Astrocyte of the spinal cord (primary cell): ENCODE measurements at regions not wholly inside any gene's neighbourhood (a gene's known extent, or its start where the extent isn't known, plus 50 kb on each side); places are given as distances from the start of the nearest gene placed in this dataset.

Source experiments
- DNase-seq: peaks from one replicate; pipeline ENCODE4 v3.0.0; 2011; ENCODE audit warnings: low read depth, low spot score
- H3K4me3 ChIP-seq: 2 replicates; pipeline ENCODE4 v1.5.1; 2011; ENCODE audit warnings: low read depth, mild to moderate bottlenecking, low read length, moderate library complexity
- in situ Hi-C: cut with HindIII; loops from 2 replicates; pipeline ENCODE4 v1.10.0; 2017; ENCODE audit warnings: low sequenced_read_pairs
- TF ChIP-seq, protein P1 (sequence below): IDR thresholded peaks from 2 replicates; pipeline ENCODE4 v1.5.1; 2012; ENCODE audit warnings: low read depth, mild to moderate bottlenecking, low read length, inconsistent platforms

DNA sequence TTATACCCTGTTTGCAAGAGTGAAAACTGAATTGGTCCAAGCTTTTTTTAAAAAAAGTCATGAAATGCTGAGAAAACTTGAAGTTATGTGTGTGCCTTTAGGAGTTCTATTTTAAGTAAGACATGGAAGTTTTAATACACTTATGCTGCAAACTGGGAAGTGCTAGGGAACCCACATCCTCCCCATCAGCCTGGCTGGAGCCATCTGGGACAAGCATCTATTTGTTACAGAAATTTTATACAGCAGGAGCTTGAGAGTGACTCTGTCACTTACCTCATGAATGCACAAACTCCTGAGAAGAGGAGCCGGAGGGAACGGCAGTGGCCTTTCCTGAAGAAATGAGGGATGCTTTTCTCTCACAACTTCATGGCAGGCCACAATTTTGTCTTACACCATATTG, 78.2 kb upstream of the SLC44A3 start:
- in situ Hi-C loops = no loop called here

DNA sequence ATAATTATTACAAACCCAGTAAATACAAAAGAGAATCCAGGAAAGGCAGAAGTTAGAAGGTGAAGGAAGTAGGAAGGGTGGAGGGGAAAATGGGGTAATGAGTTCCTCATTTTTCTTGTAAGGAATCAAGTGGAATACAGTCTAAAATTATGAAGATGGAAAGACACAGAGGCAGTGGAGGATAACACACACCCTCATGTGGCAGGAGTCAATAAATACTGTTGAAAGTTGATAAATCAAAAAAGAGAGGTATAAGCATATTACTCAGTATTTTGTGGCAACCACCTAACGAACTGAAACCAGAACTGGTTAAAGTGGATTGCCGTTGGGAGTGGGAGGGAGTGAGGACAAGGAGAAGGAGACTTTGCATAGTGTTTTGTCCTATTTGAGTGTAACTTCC, 78.6 kb upstream of the SLC44A3 start:
- no peak overlapping the region for H3K4me3 ChIP-seq
- TF ChIP-seq, protein P1, sequence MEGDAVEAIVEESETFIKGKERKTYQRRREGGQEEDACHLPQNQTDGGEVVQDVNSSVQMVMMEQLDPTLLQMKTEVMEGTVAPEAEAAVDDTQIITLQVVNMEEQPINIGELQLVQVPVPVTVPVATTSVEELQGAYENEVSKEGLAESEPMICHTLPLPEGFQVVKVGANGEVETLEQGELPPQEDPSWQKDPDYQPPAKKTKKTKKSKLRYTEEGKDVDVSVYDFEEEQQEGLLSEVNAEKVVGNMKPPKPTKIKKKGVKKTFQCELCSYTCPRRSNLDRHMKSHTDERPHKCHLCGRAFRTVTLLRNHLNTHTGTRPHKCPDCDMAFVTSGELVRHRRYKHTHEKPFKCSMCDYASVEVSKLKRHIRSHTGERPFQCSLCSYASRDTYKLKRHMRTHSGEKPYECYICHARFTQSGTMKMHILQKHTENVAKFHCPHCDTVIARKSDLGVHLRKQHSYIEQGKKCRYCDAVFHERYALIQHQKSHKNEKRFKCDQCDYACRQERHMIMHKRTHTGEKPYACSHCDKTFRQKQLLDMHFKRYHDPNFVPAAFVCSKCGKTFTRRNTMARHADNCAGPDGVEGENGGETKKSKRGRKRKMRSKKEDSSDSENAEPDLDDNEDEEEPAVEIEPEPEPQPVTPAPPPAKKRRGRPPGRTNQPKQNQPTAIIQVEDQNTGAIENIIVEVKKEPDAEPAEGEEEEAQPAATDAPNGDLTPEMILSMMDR = no peak
- in situ Hi-C loops = no loop called here
- no peak for DNase-seq

More for the DNA sequence above, 78.2 kb upstream of the SLC44A3 start:
- TF ChIP-seq, protein P1 = no peak
- H3K4me3 ChIP-seq = no peak overlapping the region
- DNase-seq = no peak

DNA sequence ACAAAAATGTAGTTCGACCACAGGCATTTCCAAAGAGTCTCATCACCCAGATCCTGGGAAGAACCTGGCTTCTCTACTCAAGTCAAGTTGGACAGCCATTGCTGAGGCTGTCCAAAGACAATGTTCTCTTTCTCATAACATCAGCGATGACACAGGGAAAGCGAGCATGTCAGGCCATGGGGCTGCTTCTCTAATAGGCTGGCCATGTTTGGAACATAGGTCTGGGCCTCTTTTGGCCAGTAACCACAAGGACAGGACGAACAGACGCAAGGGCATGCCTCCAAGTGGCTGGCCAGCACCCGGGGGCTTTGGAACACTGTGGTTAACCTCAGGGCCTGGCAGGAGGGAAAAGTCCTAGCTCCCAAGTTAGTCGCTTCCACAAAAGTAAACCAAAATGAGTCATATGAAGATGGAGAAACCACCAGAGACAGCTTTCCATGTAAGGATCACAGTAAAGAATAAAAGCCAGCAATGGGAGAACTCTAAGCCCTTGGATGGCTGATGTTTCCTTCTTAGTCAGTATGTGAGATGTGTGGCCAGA, 80.6 kb upstream of the SLC44A3 start:
- DNase-seq = peak; percentile 96
- in situ Hi-C loops = no loop called here
- H3K4me3 ChIP-seq = no peak overlapping the region
- TF ChIP-seq, protein P1 = no peak

DNA sequence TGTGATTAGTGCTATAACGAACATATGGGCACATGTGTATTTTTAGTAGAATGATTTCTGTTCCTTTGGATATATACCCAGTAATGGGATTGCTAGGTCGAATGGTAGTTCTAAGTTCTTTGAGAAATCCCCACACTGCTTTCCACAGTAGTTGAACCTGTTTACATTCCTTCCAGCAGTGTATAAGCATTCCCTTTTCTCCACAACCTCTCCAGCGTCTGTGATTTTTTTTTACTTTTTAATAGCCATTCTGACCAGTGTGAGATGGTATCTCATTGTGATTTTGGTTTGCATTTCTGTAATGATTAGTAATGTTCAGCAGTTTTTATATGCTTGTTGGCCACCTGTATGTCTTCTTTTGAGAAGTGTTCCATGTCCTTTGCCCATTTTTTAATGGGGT, 81.8 kb upstream of the SLC44A3 start:
- H3K4me3 ChIP-seq = no peak overlapping the region
- in situ Hi-C loops = no loop called here
- no peak for DNase-seq
- TF ChIP-seq, protein P1 = no peak

DNA sequence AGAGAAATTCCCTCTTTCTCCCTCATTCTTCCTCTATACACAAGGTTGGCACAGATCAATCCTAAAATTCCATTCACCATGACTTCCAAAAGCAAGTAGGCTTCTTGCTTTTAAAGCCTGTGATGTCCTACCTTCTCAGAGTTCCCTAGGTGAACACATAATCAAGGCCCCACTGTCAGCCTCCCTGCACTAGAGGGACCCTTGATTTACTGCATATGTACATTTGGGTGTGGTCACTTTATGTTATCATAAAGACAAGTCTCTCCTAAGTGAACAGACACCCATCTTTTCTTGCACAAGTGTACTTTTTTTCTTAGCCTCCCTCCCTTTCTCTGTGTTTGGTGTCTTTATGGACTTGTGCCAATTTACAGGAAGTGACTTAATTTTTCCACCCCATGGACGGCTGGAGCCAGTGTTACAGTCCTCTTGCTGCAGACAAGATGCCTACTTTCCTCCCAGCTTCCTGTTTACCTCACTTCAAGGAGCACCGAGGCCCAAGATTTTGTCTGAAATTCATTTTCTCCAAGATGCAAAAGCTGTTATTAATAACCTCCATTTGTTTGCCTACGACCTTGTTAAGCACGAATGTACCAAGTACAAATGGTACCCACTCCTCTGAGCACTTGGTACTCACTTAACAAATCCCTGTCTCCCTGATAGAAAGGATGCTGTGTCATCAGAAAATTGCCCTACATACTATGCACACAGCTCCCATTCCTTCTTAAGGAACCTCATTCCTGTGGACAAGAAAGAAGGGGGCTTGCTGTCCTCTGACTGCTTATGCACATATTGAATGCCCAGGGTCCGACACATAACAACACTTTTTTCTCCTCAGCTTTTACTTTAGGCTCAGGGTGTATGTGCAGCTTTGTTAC, 82.8 kb upstream of the SLC44A3 start:
- in situ Hi-C loops = no loop called here
- no peak overlapping the region for H3K4me3 ChIP-seq
- peak; percentile 54 for DNase-seq
- TF ChIP-seq, protein P1 = no peak

DNA sequence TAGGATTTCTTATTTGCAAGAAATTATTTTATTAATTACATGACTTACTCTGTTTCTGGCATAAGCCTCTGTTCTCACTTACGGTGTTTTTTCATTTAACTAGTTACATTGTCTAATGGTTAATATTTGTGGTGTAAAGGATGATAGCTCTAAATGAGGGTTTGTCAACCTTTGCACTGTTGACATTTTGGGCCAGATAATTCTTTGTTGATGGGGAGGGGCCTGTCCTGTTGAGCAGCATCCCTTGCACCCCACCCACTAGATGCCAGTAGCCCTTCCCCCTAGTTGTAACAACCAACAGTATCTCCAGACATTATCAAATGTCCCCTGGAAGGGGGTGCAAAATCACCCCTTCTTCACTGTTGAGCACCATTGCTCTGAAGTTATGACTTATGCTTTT, 83.6 kb upstream of the SLC44A3 start:
- no peak overlapping the region for H3K4me3 ChIP-seq
- no peak for DNase-seq
- TF ChIP-seq, protein P1 = no peak
- in situ Hi-C loops = no loop called here
